Upper lobe of right lung (tissue), 1 donor: ENCODE measurements at regions not wholly inside any gene's neighbourhood (a gene's known extent, or its start where the extent isn't known, plus 50 kb on each side); places are given as distances from the start of the nearest gene placed in this dataset.
A peak's percentile ranks its signal among the peaks of the same experiment; 100 is the strongest.
"Not testable (repeated sequence)": the region's sequence is repeated elsewhere in the genome, so short reads cannot be mapped to it uniquely, and the experiment has no call there.

Experiments
- ATAC-seq: fragments of 200-7000 bp; cut with Tn5 transposase; one replicate; pipeline ENCODE4 v1.9.1; 2020; ENCODE audit warnings: mild to moderate bottlenecking, moderate library complexity
- DNase-seq: peaks from one replicate; pipeline ENCODE4 v3.0.0-alpha.2; 2020
- H3K27ac ChIP-seq: fragments of 200-600 bp; one replicate; pipeline ENCODE4 v1.8.0; 2022
- H3K27me3 ChIP-seq: fragments of 200-600 bp; one replicate; pipeline ENCODE4 v1.8.0; 2022; ENCODE audit warnings: mild to moderate bottlenecking
- H3K36me3 ChIP-seq: fragments of 200-600 bp; one replicate; pipeline ENCODE4 v1.8.0; 2022
- H3K4me1 ChIP-seq: fragments of 200-600 bp; one replicate; pipeline ENCODE4 v1.8.0; 2022
- H3K4me3 ChIP-seq: fragments of 200-600 bp; one replicate; pipeline ENCODE4 v1.8.0; 2022; ENCODE audit warnings: mild to moderate bottlenecking
- H3K9me3 ChIP-seq: fragments of 200-600 bp; one replicate; pipeline ENCODE4 v1.8.0; 2022
- intact Hi-C: fragments of 100-400 bp; cut with DNase I; formaldehyde crosslinking; loops from one replicate; pipeline ENCODE4 v1.11.0; 2022
- TF ChIP-seq, protein P1 (sequence below): fragments of 200-600 bp; IDR thresholded peaks from one replicate; pipeline ENCODE4 v1.8.0; 2022; ENCODE audit warnings: antibody characterized with exemption
- donor health status: DM: no; HTN: yes; CAD: no; lungs with severe emphysema.

DNA sequence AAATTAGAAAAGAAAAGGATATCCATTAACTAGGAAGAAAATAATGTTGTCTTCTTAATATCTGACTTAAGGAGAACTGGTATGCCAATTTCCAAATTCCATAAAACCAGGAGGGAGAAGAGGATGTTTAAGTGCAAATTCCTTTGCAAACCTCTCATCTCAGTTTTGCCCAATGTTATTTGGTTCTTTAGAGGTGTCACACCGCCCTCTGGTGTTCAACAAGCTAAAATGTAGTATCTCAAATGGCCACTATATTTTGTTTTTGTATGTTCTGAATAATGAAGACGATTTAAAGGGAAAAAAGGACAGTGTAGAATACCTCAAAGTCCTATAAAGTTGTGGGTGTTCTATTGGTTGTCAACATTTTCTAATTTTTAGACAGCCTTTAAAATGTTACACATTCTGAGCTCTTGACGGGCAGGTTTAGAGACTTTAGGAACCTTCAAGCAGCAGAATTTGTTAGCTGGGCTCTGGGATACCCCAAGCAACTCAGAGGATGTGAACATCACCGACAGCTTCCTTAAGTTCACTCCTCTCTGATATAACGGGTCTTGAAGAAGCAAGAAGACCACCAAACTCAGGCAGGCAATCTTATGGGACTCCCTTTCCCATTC is 458.3 kb downstream of the MFSD1 start:
- TF ChIP-seq, protein P1, sequence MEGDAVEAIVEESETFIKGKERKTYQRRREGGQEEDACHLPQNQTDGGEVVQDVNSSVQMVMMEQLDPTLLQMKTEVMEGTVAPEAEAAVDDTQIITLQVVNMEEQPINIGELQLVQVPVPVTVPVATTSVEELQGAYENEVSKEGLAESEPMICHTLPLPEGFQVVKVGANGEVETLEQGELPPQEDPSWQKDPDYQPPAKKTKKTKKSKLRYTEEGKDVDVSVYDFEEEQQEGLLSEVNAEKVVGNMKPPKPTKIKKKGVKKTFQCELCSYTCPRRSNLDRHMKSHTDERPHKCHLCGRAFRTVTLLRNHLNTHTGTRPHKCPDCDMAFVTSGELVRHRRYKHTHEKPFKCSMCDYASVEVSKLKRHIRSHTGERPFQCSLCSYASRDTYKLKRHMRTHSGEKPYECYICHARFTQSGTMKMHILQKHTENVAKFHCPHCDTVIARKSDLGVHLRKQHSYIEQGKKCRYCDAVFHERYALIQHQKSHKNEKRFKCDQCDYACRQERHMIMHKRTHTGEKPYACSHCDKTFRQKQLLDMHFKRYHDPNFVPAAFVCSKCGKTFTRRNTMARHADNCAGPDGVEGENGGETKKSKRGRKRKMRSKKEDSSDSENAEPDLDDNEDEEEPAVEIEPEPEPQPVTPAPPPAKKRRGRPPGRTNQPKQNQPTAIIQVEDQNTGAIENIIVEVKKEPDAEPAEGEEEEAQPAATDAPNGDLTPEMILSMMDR: peak; percentile 68
- Histone ChIP-seq H3K27ac (no peak overlapping the region), H3K9me3 (no peaks in the 10 kb centered on the region), H3K4me3 (no peak overlapping the region), H3K27me3 (peaks cover 8% of the 10 kb centered on the region), H3K36me3 (no peaks in the 10 kb centered on the region), H3K4me1 (no peaks in the 10 kb centered on the region)
- ATAC-seq: peak; percentile 74
- DNase-seq: no peak
- intact Hi-C loops: no loop called here

DNA sequence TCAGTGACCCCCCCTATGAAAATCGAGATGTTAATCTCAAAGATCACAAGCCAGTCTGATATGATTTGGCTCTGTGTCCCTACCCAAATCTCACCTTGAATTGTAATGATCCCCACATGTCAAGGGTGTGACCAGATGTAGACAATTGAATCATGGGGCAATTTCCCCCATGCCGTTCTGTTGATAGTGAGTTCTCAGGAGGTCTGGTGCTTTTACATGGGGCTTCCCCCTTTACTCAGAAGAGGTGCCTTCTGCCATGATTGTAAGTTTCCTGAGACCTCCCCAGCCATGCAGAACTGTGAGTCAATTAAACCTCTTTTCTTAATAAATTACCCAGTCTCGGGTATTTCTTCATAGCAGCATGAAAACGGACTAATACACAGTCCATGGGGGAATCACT is 459.5 kb downstream of the MFSD1 start:
- H3K27ac ChIP-seq, H3K9me3 ChIP-seq, DNase-seq, H3K4me3 ChIP-seq, H3K4me1 ChIP-seq, ATAC-seq, H3K36me3 ChIP-seq, H3K27me3 ChIP-seq, intact Hi-C loops: not testable (repeated sequence)

DNA sequence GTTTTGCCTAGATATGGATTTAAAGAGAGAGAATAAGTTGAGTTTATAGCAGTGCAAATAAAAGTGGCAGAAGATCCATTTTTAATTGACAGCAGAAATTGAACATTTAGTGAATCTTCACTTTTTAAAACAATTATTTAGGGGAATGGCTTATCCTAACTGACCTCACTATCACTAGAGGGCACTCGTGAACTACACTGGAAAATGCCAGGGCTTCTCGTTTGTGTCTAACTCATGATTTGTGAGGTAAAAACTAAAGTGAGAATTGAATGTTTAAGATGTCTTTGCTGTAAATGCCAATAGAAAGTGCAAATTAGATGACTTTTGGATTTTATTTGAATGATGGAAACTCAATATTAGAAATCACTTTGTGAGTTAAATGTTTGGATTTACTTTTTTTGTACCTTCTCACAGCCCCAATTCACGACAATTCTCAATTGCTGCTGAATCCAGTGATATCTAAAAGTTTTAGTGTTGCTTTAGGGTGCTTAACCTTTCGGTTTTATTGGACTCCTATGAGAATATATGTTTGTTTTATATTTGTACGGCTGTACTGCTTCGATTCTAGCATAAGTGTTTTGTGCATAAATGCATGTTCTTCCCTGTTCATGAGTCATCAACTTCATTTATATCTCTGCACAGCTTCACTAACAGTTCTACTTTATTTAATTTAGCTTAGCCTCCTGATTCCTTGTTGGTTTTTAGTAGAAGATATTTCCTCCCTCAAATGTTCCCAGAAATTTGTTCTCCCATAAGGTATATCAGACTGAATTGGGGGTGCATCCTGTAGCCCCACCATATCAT is 462.1 kb downstream of the MFSD1 start:
- TF ChIP-seq, protein P1: peak; percentile 66
- intact Hi-C loops: no loop called here
- Histone ChIP-seq H3K27me3 (peaks cover 8% of the 10 kb centered on the region), H3K9me3 (no peaks in the 10 kb centered on the region), H3K36me3 (no peaks in the 10 kb centered on the region), H3K27ac (no peak overlapping the region), H3K4me3 (no peak overlapping the region), H3K4me1 (no peaks in the 10 kb centered on the region)
- ATAC-seq (peak; percentile 56), DNase-seq (no peak)

DNA sequence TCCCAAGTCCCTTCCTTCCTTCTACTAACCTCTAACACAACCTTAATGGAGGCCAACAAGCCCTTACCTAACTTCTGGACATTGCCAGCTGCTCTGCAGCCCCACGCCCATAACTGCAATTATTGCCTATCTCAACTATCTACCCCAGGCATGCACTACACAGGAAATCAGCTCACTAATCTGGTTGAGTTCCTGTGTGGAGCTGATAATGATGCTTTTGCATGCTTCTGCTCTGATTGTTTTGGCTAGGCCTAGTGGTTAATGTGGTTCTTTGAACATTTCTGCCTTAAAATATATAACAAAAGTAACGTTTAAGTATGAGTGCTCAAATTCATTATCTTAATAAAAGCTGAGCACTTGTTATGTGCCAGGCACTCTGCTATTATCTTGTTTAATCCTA is 463.9 kb downstream of the MFSD1 start:
- TF ChIP-seq, protein P1: no peak
- Histone ChIP-seq H3K9me3 (no peaks in the 10 kb centered on the region), H3K4me3 (no peak overlapping the region), H3K27me3 (peaks cover 13% of the 10 kb centered on the region), H3K27ac (no peak overlapping the region), H3K36me3 (no peaks in the 10 kb centered on the region), H3K4me1 (no peaks in the 10 kb centered on the region)
- intact Hi-C loops: no loop called here
- no peak for DNase-seq
- no peak for ATAC-seq

DNA sequence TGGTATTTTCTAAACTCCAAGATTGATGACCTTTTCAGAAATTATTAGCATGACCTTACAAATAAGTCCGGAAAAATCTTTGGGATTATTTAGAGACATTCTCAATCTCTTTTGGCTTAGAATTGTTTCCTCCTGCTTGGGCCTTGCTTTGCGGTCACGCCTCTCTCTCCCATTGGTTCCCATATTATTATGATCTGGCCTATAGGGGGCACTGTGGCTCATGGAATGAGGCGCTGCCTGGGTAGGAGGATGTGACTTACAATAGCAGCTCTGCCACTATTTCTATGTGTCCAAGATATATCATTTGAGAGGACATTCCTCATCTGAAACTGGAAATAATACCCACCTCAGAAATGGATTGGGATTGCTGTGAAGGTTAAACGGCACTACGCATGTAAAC is 464.9 kb downstream of the MFSD1 start:
- TF ChIP-seq, protein P1: peak; percentile 17
- no peak for DNase-seq
- H3K36me3 ChIP-seq: no peaks in the 10 kb centered on the region
- H3K4me3 ChIP-seq: no peak overlapping the region
- intact Hi-C loops: no loop called here
- H3K9me3 ChIP-seq: no peaks in the 10 kb centered on the region
- H3K4me1 ChIP-seq: no peaks in the 10 kb centered on the region
- peak; percentile 69 for ATAC-seq
- H3K27me3 ChIP-seq: peaks cover 10% of the 10 kb centered on the region
- no peak overlapping the region for H3K27ac ChIP-seq

DNA sequence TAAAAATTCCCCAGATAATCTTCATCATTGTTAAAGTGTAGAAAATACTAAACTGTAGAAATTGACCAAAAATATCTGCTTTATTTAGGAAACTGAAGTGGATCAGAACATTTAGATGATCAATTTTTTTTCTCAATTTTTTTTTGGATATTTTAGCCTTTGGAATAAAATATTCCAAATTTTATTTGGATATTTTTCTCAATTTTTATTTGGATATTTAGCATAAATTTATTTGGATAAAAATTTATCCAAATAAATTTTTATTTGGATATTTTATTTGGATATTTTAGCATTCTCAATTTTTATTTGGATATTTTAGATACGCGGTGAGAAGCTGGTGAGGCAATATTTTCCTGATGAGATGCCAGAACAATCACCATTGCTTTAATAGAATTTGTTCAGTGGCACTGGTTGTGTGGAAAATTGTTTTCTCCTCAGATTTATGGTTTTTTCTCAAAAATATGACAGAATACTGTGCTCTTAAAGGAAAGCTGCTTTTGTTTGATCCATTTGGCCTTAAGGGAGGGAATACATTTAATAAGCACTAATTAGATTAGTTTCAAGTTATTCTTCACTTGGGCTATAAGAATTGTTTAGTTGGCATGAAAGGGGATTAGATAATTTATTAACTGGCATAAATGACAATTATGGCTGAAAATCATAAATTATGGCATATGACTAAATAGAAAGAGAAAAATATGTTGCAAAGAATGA is 470.1 kb downstream of the MFSD1 start:
- Histone ChIP-seq H3K9me3 (no peaks in the 10 kb centered on the region), H3K4me3 (no peak overlapping the region), H3K27ac (no peak overlapping the region), H3K27me3 (peaks cover 5% of the 10 kb centered on the region), H3K4me1 (no peaks in the 10 kb centered on the region), H3K36me3 (no peaks in the 10 kb centered on the region)
- intact Hi-C loops: no loop called here
- TF ChIP-seq, protein P1: no peak
- ATAC-seq (no peak), DNase-seq (no peak)
